Hindlimb muscle (tissue), 1 donor: ENCODE measurements at regions not wholly inside any gene's neighbourhood (a gene's known extent, or its start where the extent isn't known, plus 50 kb on each side); places are given as distances from the start of the nearest gene placed in this dataset.
"Not testable (repeated sequence)": the region's sequence is repeated elsewhere in the genome, so short reads cannot be mapped to it uniquely, and the experiment has no call there.

ENCODE experiments used
- DNase-seq: peaks from one replicate; pipeline ENCODE4 v3.0.0-alpha.2; 2013

DNA sequence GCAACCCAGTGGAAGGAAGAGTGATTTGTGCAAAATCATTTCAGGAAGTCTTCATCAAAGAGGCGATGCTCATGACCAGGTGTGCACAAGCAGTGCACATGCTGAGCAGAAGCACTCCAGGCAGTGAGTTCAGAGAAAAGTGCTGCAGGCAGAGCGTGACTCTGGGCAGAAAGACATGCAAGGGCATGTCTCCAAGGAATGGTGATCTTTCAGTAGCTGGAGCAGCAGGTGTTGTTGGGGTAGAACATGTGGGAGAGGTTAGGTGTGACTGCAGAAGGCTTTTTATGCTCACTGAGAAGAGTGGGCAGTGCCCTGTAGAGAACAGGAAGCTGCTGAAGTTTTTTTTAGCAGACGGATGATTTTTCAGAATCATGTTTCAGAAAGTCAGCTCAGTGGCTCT, 545.4 kb upstream of the TLE4 start:
- no peak for DNase-seq

GRCh38 chr9:79028101-79028500, 543.7 kb upstream of the TLE4 start:
- DNase-seq, result no peak

DNA sequence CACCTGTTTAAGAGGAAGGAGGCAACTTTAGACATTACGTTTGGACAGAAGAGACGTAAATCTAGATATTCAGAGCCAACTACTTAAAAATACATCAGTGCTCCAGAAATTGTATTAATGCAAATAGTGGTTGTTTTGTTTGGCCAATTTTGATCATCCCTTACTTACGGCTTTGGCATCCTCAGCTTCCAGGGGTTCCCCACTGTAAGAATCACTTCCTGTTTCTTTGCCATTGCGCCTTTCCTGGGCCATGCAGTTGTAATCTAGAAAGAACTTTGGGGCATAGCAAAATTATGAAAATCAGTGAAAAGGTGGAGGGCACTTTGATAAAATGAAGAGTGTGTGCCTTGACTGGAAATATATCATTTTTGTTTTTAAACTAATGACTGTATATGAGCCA, 537.2 kb upstream of the TLE4 start:
- no peak for DNase-seq

DNA sequence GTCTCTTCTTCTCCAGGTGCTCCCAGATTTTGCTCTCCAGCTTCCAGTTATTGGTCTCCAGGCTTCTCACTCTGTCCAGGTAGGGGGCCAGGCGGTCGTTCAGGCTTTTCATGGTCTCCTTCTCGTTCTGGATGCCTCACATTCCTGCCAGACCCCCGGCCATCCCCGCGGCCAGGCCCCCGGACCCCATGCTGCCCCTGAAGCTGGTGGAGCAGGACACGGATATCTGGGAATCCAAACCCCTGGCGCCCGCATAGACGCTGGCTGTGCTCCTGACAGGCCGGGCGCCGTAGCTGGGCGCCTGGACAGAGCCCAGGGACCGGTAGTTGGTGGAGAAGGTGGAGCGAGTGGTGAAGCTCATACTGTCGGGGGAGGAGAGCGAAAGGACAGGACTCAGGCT, 534.4 kb upstream of the TLE4 start:
- no peak for DNase-seq

GRCh38 chr9:79040671-79041070, 531.1 kb upstream of the TLE4 start:
- DNase-seq, result no peak

- DNase-seq, result no peak
Measured at GRCh38 chr9:79041266-79041665, 530.5 kb upstream of the TLE4 start.

GRCh38 chr9:79043916-79044315, 527.8 kb upstream of the TLE4 start:
- DNase-seq, result no peak

GRCh38 chr9:79046401-79046800, 525.4 kb upstream of the TLE4 start:
- DNase-seq, result no peak

DNA sequence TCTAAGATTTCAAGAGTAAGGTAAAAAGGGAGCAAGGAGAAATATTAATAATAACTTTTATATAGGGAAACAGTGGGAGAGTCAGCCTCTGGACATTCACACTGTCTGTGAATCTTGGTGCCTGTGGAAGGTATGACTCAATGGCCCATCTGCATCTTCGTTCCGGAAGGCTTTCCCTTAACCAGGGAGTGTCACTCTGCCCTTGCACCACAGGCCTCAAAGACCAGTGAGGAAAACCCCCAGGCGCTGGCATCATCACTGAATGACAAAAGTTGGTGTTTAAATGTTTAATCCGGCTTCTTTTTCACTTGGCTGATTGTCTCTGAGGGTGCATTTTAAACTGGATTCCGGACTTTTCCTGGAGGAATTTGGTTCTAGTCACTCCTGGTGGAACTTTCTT, 522.4 kb upstream of the TLE4 start:
- DNase-seq, result no peak

GRCh38 chr9:79053598-79053997, 518.2 kb upstream of the TLE4 start:
- no peak for DNase-seq

DNA sequence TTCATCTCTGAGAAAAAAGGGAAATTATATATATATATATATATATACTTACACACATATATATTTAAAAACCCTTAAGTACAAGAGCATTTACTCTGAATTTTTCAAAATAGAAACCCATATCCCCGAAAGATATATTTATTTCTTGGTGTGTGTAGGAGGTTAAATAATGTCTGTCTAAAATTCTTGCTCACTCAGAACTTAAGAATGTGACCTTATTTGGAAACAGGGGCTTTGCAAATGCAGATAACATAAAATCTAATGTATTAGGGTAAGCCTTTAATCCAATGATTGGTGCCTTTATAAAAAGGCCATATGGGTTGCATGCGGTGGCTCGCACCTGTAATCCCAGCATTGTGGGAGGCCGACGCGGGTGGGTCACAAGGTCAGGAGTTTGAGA, 517.3 kb upstream of the TLE4 start:
- DNase-seq, result no peak

DNA sequence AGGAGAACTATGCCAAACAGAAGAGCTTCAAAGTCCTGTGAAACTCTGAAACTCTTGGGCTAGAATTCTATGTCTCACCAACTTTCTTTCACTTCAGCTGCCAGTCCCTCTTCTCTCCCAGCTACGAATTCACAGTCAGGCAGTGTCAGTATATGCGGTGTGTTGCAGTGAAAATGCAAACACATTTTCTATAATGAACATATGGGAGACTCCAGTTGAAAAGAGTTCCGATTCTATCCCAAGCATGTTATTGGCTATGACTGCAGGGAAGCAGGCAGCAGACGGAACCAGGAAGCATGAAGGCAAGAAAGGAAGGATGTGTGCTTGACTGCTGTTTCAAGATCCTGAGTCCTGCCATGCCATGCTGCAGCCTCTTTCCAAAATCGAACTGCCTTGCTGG, 515.7 kb upstream of the TLE4 start:
- DNase-seq, result no peak

DNA sequence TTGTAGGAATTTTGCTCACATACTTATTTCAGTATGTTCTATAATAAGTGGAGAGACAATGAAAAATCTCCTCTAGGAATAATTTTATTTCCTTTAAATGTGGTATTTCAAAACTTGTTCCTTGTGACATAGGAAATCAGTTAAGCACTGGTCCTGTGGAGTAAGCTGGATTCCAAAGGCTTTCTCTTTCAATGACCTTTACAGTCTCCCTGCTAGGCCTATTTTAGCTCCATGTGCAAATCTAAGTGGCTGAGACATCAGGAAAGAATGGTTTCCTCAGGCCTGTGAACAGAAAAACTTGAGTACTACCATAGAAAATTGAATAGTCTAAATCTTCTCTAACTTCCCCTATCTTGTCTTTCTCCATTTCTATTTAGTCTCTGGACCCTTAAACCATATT, 514.2 kb upstream of the TLE4 start:
- no peak for DNase-seq

DNA sequence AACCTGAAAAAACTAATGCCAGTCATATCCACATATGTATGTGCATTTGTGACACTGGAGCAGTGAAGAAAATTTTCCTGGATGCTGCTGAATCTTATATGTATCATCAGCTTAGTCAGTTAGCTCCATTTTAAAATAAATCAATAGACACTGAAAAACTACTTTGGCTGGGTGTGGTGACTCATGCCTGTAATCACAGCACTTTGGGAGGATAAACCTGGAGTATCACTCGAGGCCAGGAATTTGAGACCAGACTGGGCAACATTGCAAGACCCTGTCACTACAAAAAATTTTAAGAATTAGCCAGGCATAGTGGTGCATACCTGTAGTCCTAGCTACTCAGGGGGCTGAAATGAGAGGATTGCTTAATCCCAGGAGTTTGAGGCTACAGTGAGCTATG, 511.0 kb upstream of the TLE4 start:
- DNase-seq, result no peak

DNA sequence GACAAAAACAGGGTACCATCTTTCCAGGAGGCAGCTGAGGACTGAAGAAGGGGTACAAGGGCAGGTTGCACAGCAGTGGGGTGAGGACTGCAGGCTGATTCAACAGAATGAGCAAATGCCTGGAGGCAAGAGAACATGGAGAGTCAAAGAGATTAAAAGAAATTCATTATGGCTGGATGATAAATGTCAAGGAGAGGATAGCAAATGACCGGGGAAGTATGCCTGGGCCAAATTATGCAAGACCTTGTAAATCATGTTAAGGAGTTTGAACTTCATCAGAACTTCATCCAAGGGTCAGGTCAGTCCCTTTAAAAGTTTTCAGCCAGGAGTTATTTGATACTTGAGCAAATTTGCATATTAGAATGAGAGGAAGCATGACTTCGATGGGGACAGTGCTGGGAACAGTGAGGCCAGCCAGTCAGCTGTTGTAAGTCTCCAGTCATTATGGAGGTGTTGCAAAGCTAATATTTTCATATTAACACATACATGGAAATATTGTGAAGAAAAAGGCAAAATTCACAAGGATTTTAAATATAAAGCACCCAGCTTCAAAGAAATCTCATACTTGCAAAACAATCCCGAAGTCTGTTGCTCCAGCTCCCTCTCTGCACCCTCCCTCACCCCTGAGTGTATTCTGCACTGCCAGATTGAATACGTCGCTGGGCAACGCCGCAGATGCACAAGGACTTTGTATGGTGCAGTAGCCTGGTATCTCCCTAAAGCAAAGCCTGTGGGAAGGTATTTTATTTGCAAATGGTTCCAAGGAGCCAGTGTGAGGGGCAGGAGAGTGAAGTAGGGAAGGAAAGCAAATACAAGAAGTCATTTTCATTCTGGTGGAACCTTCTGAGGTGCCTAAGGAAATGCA, 509.8 kb upstream of the TLE4 start:
- no peak for DNase-seq

- DNase-seq, result no peak
Measured at GRCh38 chr9:79073201-79073600, 498.6 kb upstream of the TLE4 start.

GRCh38 chr9:79080536-79080935, 491.2 kb upstream of the TLE4 start:
- no peak for DNase-seq

DNA sequence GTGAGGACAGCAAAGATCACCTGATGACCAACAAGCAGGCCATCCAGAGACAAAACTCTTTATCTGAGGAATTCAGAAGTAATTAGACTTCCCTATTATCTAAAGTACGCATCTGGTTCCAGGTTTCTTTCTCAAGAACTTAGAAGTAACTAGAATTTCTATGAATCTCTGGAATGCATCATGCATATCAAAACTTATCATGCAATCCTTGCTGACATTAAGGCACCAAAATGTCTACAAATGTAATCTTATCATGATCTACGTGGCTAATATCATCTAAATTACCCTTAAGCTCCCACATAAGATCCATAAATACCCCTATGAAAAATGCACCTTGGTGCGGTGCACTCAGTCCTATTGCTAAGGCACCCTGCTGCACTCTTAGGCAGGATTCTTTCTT, 488.1 kb upstream of the TLE4 start:
- no peak for DNase-seq

DNA sequence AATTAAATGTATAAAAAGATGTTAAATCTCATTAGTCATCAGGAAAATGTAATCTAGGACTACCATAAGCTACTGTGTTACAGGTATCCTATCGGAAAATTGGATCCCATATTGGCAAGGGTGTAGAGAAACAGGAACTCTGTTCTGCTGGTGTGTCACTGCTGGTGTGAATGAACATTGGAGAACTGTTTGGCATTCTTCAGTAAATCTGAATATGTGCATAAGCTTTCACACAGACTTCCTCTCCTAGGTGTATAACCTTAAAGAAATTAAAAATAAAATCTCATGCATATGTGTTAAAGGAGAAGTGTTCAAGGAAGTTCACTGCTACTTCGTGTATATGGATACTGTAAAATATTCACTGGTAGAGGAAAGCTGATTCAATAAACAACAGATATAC, 484.6 kb upstream of the TLE4 start:
- no peak for DNase-seq

DNA sequence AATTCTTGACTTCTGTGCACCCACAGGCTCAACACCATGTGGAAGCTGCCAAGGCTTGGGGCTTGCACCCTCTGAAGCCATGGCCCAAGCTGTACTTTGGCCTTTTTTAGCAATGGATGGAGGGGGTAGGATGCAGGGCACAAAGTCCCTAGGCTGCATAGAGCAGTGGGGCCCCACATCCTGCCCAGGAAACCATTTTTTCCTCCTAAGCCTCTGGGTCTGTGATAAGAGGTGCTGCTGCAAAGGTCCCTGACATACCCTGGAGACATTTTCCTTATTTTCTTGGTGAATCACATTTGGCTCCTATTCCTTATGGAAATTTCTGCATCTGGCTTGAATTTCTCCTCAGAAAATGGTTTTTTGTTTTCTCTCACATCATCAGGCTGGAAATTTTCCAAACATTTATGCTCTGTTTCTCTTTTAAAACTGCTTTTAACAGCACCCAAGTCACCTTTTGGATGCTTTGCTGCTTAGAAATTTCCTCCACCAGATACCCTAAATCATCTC, 482.7 kb upstream of the TLE4 start:
- DNase-seq, result no peak

DNA sequence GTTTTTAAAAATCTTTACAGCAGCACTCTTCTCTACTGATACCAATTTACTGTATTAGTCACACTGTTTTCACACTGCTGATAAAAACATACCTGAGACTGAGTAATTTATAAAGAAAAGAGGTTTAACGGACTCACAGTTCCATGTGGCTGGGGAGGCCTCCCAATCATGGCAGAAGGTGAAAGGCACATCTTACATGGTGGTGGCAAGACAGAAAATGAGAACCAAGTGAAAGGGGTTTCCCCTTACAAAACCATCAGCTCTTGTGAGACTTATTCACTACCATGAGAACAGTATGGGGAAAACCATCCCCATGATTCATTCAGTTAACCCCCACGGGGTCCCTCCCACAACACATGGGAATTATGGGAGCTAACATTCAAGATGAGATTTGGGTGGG, 481.9 kb upstream of the TLE4 start:
- DNase-seq, result not testable (repeated sequence)

- DNase-seq, result not testable (repeated sequence)
Measured at GRCh38 chr9:79103257-79103656, 468.5 kb upstream of the TLE4 start.

GRCh38 chr9:79104216-79104615, 467.5 kb upstream of the TLE4 start:
- no peak for DNase-seq

DNA sequence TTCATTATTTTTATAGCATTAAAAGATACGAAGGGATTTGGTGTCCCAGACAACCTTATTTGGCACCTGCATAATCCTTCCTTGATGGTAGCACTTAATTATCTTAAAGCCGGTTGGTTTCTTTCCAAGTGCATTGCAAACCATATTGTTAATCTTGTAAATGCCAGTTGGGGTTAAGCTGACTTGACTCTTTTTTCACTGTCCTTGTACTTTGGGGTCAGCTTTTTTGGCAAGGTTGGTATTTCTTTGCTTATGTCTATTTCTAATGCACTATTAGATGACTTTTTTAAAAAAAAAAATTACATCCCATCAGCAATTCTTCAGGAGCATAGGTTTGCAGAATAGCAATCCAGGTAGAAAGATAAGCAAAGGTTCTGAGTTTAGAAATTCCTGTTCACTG, 466.8 kb upstream of the TLE4 start:
- DNase-seq, result no peak
